Ishikawa (cell line): ENCODE measurements at regions not wholly inside any gene's neighbourhood (a gene's known extent, or its start where the extent isn't known, plus 50 kb on each side); places are given as distances from the start of the nearest gene placed in this dataset.

ENCODE experiments used
- CEBPB ChIP-seq: IDR thresholded peaks from 2 replicates; pipeline ENCODE4 v1.6.1; 2012
- CREB1 ChIP-seq: IDR thresholded peaks from 2 replicates; pipeline ENCODE4 v1.6.1; 2012; ENCODE audit warnings: low read depth
- EGR1 ChIP-seq: IDR thresholded peaks from 2 replicates; pipeline ENCODE4 v1.6.1; 2012
- EP300 ChIP-seq: IDR thresholded peaks from 2 replicates; pipeline ENCODE4 v1.6.1; 2012; ENCODE audit warnings: borderline replicate concordance
- FOXM1 ChIP-seq: IDR thresholded peaks from 2 replicates; pipeline ENCODE4 v1.6.1; 2012; ENCODE audit warnings: low read depth, borderline replicate concordance
- NFIC ChIP-seq: IDR thresholded peaks from 2 replicates; pipeline ENCODE4 v1.6.1; 2012
- RAD21 ChIP-seq: IDR thresholded peaks from 2 replicates; pipeline ENCODE4 v1.6.1; 2012; ENCODE audit warnings: low read depth
- TAF1 ChIP-seq: IDR thresholded peaks from 2 replicates; pipeline ENCODE4 v1.6.1; 2012; ENCODE audit warnings: low read depth, mild to moderate bottlenecking
- TCF12 ChIP-seq: IDR thresholded peaks from 2 replicates; pipeline ENCODE4 v1.6.1; 2012; ENCODE audit warnings: low read depth
- TEAD4 ChIP-seq: IDR thresholded peaks from 2 replicates; pipeline ENCODE4 v1.6.1; 2012
- YY1 ChIP-seq: IDR thresholded peaks from 2 replicates; pipeline ENCODE4 v1.6.1; 2012; ENCODE audit warnings: low read depth
- ZBTB7A ChIP-seq: IDR thresholded peaks from 2 replicates; pipeline ENCODE4 v1.6.1; 2012; ENCODE audit warnings: low read depth
- TF ChIP-seq, protein P1 (sequence below): IDR thresholded peaks from 2 replicates; pipeline ENCODE4 v1.6.1; 2012; ENCODE audit warnings: low read depth, mild to moderate bottlenecking
- TF ChIP-seq, protein P2 (sequence below): IDR thresholded peaks from 2 replicates; pipeline ENCODE4 v1.6.1; 2012
- TF ChIP-seq, protein P3 (sequence below): IDR thresholded peaks from 2 replicates; pipeline ENCODE4 v1.6.1; 2012

DNA sequence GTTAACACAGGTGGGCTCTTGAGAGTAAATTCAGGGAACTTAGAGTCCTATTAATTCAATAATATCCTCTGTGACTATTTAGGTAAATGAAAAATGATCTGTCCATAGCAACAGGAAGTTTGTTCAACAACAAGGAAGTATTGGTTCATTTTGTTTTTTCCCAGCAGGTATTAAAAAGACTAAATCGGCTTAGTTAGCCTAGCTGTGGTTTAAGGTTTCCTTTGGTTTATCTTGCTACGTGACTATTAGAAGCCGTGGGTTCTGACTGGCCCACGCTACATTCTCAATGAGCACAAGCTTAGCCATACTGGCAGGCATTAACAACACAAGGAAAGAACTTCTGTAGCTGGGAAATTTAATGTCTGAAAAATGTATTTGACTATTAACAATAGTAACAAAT is 168.8 kb upstream of the HS3ST1 start:
- TF ChIP-seq CEBPB (no peak), EP300 (no peak), ZBTB7A (no peak), TAF1 (no peak), TEAD4 (no peak), YY1 (no peak), EGR1 (no peak), RAD21 (no peak), TCF12 (no peak), FOXM1 (no peak), NFIC (no peak), CREB1 (no peak)
- TF ChIP-seq, protein P1, sequence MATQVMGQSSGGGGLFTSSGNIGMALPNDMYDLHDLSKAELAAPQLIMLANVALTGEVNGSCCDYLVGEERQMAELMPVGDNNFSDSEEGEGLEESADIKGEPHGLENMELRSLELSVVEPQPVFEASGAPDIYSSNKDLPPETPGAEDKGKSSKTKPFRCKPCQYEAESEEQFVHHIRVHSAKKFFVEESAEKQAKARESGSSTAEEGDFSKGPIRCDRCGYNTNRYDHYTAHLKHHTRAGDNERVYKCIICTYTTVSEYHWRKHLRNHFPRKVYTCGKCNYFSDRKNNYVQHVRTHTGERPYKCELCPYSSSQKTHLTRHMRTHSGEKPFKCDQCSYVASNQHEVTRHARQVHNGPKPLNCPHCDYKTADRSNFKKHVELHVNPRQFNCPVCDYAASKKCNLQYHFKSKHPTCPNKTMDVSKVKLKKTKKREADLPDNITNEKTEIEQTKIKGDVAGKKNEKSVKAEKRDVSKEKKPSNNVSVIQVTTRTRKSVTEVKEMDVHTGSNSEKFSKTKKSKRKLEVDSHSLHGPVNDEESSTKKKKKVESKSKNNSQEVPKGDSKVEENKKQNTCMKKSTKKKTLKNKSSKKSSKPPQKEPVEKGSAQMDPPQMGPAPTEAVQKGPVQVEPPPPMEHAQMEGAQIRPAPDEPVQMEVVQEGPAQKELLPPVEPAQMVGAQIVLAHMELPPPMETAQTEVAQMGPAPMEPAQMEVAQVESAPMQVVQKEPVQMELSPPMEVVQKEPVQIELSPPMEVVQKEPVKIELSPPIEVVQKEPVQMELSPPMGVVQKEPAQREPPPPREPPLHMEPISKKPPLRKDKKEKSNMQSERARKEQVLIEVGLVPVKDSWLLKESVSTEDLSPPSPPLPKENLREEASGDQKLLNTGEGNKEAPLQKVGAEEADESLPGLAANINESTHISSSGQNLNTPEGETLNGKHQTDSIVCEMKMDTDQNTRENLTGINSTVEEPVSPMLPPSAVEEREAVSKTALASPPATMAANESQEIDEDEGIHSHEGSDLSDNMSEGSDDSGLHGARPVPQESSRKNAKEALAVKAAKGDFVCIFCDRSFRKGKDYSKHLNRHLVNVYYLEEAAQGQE, result no peak
- TF ChIP-seq, protein P2, sequence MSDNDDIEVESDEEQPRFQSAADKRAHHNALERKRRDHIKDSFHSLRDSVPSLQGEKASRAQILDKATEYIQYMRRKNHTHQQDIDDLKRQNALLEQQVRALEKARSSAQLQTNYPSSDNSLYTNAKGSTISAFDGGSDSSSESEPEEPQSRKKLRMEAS, result no peak
- TF ChIP-seq, protein P3, sequence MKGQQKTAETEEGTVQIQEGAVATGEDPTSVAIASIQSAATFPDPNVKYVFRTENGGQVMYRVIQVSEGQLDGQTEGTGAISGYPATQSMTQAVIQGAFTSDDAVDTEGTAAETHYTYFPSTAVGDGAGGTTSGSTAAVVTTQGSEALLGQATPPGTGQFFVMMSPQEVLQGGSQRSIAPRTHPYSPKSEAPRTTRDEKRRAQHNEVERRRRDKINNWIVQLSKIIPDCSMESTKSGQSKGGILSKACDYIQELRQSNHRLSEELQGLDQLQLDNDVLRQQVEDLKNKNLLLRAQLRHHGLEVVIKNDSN, result no peak

DNA sequence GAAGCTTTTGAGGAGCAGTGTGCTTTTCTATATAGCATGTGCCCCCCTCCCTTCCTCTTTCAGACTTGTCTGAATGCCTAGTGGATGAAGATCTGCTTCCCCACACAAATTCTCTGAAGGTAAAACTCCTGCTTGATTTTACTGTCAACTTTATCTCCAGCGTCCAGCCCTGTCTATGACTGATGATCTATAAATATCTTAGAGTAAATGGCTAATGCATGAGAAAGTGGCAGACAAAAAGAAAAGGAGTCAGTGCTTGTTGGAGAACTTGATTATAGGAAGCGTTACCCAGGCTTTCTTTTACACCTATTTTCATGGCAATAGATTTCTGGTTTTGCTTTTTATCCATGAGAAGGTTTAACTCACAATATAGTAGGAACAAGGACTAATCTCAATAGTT is 168.3 kb upstream of the HS3ST1 start:
- TF ChIP-seq CEBPB (no peak), NFIC (no peak), TAF1 (no peak), FOXM1 (no peak), EP300 (no peak), YY1 (no peak)

DNA sequence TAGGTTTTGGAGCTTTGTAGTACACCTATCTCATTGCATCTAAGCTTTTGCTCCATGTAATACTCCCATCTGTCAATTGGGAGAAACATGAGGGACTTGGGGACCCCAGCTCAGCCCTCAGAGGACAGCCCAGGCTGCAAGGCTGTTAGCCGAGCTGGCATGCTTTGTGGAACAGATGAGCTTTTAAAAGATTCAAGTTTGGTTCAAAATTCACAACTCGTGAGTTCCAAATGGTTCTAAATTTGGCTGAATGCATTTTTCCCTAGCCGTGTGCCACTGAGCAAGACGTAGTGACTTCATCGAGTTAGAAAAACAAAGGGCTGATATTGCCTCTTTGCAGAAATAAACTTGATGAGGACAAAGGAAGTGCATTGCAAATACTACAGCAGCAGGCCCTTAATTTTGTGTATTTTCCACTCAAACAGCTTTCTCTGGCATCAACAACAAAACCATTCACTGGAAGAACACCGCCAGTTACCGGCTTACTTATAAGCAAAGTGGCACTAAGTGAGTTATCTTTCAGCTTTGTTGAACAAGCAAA is 165.0 kb upstream of the HS3ST1 start:
- no peak for TF ChIP-seq EGR1
- no peak for TF ChIP-seq RAD21
- TF ChIP-seq NFIC, result no peak
- no peak for TF ChIP-seq TEAD4
- TF ChIP-seq CREB1, result no peak
- TF ChIP-seq, protein P1, result no peak
- TF ChIP-seq FOXM1, result no peak
- no peak for TF ChIP-seq TAF1
- TF ChIP-seq, protein P2, result no peak
- TF ChIP-seq, protein P3, result no peak
- TF ChIP-seq ZBTB7A, result no peak

DNA sequence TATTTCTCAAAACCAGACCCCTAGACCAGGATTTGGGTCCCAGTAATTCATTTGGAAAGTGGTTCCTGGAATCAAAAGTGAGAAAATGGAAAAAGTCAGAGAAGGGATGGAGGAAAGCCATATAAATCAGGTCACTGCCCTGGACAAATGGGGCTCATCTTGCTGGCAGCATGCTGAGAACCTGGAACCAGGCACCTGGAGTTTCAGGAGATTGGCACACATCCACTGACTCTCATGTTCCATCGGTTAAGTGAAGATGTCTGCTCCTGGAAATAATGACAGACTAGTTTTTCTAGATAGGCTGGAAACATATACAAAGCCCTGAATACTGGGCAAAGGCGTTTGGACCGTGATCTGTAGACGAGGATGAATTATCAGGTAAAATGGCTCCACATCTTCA is 163.6 kb upstream of the HS3ST1 start:
- TF ChIP-seq, protein P3, result no peak
- TF ChIP-seq TEAD4 (no peak), YY1 (no peak), TAF1 (no peak), RAD21 (no peak), EGR1 (no peak), NFIC (no peak), EP300 (no peak), TCF12 (no peak), CREB1 (no peak), CEBPB (no peak), ZBTB7A (no peak), FOXM1 (no peak)
- TF ChIP-seq, protein P1, result no peak
- TF ChIP-seq, protein P2, result no peak
